ENCODE measurements at regions not wholly inside any gene's neighbourhood (a gene's known extent, or its start where the extent isn't known, plus 50 kb on each side); places are given as distances from the start of the nearest gene placed in this dataset.
A peak's percentile ranks its signal among the peaks of the same experiment; 100 is the strongest.

DNA sequence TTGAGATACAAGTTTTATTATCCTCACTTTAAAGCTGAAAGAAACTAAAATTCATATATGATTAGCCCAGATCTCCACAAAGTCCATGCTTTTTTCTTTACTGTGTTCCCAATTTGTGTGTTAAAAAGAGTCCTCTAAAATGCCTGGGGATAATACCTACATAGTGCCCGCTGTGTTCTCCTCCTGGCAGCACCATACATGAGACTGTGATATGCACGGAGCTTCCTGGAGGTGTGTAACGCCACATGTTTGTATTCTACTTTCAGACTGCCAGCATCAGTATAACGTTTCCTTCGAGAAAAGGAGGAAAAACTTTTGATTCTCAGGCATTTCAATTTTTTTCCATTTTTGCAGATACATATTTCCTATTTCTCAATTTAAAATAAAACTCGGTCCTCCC is 273.3 kb upstream of the TGFBR2 start:
- Histone ChIP-seq H3K4me3 (ENCODE audit: control insufficient read depth in 2 of 3, extremely low read depth in 1 of 3, insufficient read depth in 2 of 3, low read depth in 1 of 3, low read length in 3 of 3) (no peak overlapping the region), H3K4me2 (ENCODE audit: control insufficient read depth, extremely low read depth, insufficient read depth, low read depth, low read length) (peak overlapping the region; percentile 67), H3K9me3 (ENCODE audit: control insufficient read depth, low read depth, low read length) (no peaks in the 10 kb centered on the region), H3K27me3 (ENCODE audit: control insufficient read depth, extremely low read depth, insufficient read depth, low read length) (no peaks in the 10 kb centered on the region), H3K9ac (ENCODE audit: control insufficient read depth, extremely low read depth, insufficient read depth, low read length) (no peak overlapping the region), H2AFZ (ENCODE audit: control insufficient read depth, low read length) (peak overlapping the region; percentile 85), H4K20me1 (ENCODE audit: control insufficient read depth, extremely low read depth, insufficient read depth, low read length) (no peaks in the 10 kb centered on the region), H3K36me3 (ENCODE audit: control insufficient read depth in 2 of 2, extremely low read depth in 1 of 2, insufficient read depth in 2 of 2, low read length in 2 of 2) (no peaks in the 10 kb centered on the region), H3K79me2 (ENCODE audit: control insufficient read depth, insufficient read depth, low read length) (no peaks in the 10 kb centered on the region), H3K9me1 (ENCODE audit: control insufficient read depth, extremely low read depth, insufficient read depth, low read length) (no peaks in the 10 kb centered on the region), H3K4me1 (ENCODE audit: control insufficient read depth, extremely low read depth, insufficient read depth, low read length) (peaks cover 18% of the 10 kb centered on the region), H3K27ac (ENCODE audit: control insufficient read depth, insufficient read depth, low read length) (peak overlapping the region; percentile 12)
- FAIRE-seq (peak; percentile 20), DNase-seq (ENCODE audit: low read depth, low spot score) (no peak)
- dilution Hi-C loops (cut with MboI; ENCODE audit: extremely low pct_ligation_motif_present, low sequenced_read_pairs), result no loop called here
- TF ChIP-seq, protein P1, sequence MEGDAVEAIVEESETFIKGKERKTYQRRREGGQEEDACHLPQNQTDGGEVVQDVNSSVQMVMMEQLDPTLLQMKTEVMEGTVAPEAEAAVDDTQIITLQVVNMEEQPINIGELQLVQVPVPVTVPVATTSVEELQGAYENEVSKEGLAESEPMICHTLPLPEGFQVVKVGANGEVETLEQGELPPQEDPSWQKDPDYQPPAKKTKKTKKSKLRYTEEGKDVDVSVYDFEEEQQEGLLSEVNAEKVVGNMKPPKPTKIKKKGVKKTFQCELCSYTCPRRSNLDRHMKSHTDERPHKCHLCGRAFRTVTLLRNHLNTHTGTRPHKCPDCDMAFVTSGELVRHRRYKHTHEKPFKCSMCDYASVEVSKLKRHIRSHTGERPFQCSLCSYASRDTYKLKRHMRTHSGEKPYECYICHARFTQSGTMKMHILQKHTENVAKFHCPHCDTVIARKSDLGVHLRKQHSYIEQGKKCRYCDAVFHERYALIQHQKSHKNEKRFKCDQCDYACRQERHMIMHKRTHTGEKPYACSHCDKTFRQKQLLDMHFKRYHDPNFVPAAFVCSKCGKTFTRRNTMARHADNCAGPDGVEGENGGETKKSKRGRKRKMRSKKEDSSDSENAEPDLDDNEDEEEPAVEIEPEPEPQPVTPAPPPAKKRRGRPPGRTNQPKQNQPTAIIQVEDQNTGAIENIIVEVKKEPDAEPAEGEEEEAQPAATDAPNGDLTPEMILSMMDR (optimal IDR thresholded peaks at IDR 0.05 in 1 of 3, IDR thresholded peaks at IDR 0.05 in 1 of 3, conservative IDR thresholded peaks at IDR 0.05 in 1 of 3; ENCODE audit: extremely low read depth in 1 of 3, insufficient read depth in 2 of 3, low read length in 3 of 3), result no peak
- TF ChIP-seq EZH2 (IDR thresholded peaks at IDR 0.05; ENCODE audit: low read length), result no peak

DNA sequence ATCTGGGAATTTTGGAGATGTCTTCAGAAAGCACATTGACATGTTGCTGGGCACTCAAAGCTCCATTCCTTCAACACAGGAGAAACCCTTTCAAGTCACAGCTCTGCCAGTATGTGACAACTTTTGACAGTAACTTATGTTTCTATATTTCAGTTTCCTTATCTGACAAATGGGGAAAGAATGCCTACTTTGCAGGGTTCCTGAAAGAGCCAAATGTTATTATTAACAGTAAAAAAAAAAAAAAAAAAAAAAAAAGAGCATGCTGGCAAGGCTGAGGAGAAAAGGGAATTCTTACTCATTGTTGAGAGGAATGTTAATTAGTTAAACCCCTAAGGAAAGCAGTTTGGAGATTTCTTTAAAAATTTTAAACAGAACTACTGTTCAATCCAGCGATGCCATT is 272.5 kb upstream of the TGFBR2 start:
- H3K27me3 ChIP-seq (ENCODE audit: control insufficient read depth, extremely low read depth, insufficient read depth, low read length), result no peaks in the 10 kb centered on the region
- H3K27ac ChIP-seq (ENCODE audit: control insufficient read depth, insufficient read depth, low read length), result no peak overlapping the region
- no peak overlapping the region for H2AFZ ChIP-seq (ENCODE audit: control insufficient read depth, low read length)
- dilution Hi-C loops (cut with MboI; ENCODE audit: extremely low pct_ligation_motif_present, low sequenced_read_pairs), result no loop called here
- no peak overlapping the region for H3K4me2 ChIP-seq (ENCODE audit: control insufficient read depth, extremely low read depth, insufficient read depth, low read depth, low read length)
- no peaks in the 10 kb centered on the region for H3K36me3 ChIP-seq (ENCODE audit: control insufficient read depth in 2 of 2, extremely low read depth in 1 of 2, insufficient read depth in 2 of 2, low read length in 2 of 2)
- no peak for DNase-seq (ENCODE audit: low read depth, low spot score)
- peaks cover 18% of the 10 kb centered on the region for H3K4me1 ChIP-seq (ENCODE audit: control insufficient read depth, extremely low read depth, insufficient read depth, low read length)
- no peak overlapping the region for H3K9ac ChIP-seq (ENCODE audit: control insufficient read depth, extremely low read depth, insufficient read depth, low read length)
- H3K9me1 ChIP-seq (ENCODE audit: control insufficient read depth, extremely low read depth, insufficient read depth, low read length), result no peaks in the 10 kb centered on the region
- H3K4me3 ChIP-seq (ENCODE audit: control insufficient read depth in 2 of 3, extremely low read depth in 1 of 3, insufficient read depth in 2 of 3, low read depth in 1 of 3, low read length in 3 of 3), result no peak overlapping the region
- no peaks in the 10 kb centered on the region for H3K79me2 ChIP-seq (ENCODE audit: control insufficient read depth, insufficient read depth, low read length)
- no peak for FAIRE-seq
- no peaks in the 10 kb centered on the region for H4K20me1 ChIP-seq (ENCODE audit: control insufficient read depth, extremely low read depth, insufficient read depth, low read length)
- TF ChIP-seq, protein P1 (optimal IDR thresholded peaks at IDR 0.05 in 1 of 3, IDR thresholded peaks at IDR 0.05 in 1 of 3, conservative IDR thresholded peaks at IDR 0.05 in 1 of 3; ENCODE audit: extremely low read depth in 1 of 3, insufficient read depth in 2 of 3, low read length in 3 of 3), result no peak
- no peak for TF ChIP-seq EZH2 (IDR thresholded peaks at IDR 0.05; ENCODE audit: low read length)
- no peaks in the 10 kb centered on the region for H3K9me3 ChIP-seq (ENCODE audit: control insufficient read depth, low read depth, low read length)
